RWPE2 (cell line): ENCODE measurements at regions not wholly inside any gene's neighbourhood (a gene's known extent, or its start where the extent isn't known, plus 50 kb on each side); places are given as distances from the start of the nearest gene placed in this dataset.

Source experiments
- ATAC-seq: fragments of 200-7000 bp; cut with Tn5 transposase; 3 replicates; pipeline ENCODE4 v1.9.1; 2021; ENCODE audit warnings: low read depth
- DNase-seq: peaks from one replicate; pipeline ENCODE4 v3.0.0-alpha.2; 2020; ENCODE audit warnings: low spot score
- H3K27ac ChIP-seq: fragments of 450-650 bp; 2 replicates; pipeline ENCODE4 v1.5.1; 2017; ENCODE audit warnings: mild to moderate bottlenecking; ENCODE audit not compliant: poor library complexity, severe bottlenecking
- H3K27me3 ChIP-seq: fragments of 250-450 bp; sonication (Bioruptor Pico); 2 replicates; pipeline ENCODE4 v1.5.1; 2021; ENCODE audit warnings: mild to moderate bottlenecking, moderate library complexity; ENCODE audit not compliant: insufficient read depth, poor library complexity, severe bottlenecking
- H3K36me3 ChIP-seq: fragments of 250-450 bp; sonication (Bioruptor Pico); 2 replicates; pipeline ENCODE4 v1.5.1; 2020; ENCODE audit warnings: low read depth, mild to moderate bottlenecking, moderate library complexity
- H3K4me1 ChIP-seq: fragments of 250-450 bp; sonication (Bioruptor Pico); 2 replicates; pipeline ENCODE4 v1.5.1; 2021; ENCODE audit warnings: mild to moderate bottlenecking, moderate library complexity; ENCODE audit not compliant: insufficient read depth, poor library complexity, severe bottlenecking
- H3K4me3 ChIP-seq: fragments of 250-450 bp; sonication (Bioruptor Pico); 2 replicates; pipeline ENCODE4 v1.5.1; 2021; ENCODE audit warnings: mild to moderate bottlenecking, moderate library complexity; ENCODE audit not compliant: severe bottlenecking
- H3K9me3 ChIP-seq: fragments of 250-450 bp; sonication (Bioruptor Pico); 2 replicates; pipeline ENCODE4 v1.5.1; 2021; ENCODE audit warnings: mild to moderate bottlenecking, moderate library complexity; ENCODE audit not compliant: severe bottlenecking
- TF ChIP-seq, protein P1 (sequence below): fragments of 450-650 bp; IDR thresholded peaks from one replicate; pipeline ENCODE4 v1.5.1; 2017; ENCODE audit warnings: mild to moderate bottlenecking, moderate library complexity; ENCODE audit not compliant: poor library complexity, severe bottlenecking

DNA sequence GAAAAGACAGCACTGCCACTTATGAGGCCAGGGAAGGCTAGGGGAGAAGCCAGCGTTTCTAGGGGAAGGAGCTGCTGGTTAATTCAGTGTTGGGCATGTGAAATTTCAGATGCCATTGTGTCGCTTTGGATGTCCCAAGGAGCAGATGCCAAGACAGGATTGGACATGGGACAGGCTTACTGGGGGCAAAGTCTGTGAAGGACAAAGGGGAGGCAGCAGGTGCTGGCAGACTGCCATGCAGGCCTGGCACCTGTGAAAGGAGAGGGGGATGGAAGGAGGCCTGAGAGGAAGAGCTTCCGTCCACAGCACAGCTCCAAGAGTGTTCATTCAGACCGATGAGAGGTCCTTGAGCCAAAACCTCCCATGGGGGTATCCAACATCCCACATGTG is 255.5 kb upstream of the RPL38 start:
- H3K9me3 ChIP-seq = no peaks in the 10 kb centered on the region
- TF ChIP-seq, protein P1, sequence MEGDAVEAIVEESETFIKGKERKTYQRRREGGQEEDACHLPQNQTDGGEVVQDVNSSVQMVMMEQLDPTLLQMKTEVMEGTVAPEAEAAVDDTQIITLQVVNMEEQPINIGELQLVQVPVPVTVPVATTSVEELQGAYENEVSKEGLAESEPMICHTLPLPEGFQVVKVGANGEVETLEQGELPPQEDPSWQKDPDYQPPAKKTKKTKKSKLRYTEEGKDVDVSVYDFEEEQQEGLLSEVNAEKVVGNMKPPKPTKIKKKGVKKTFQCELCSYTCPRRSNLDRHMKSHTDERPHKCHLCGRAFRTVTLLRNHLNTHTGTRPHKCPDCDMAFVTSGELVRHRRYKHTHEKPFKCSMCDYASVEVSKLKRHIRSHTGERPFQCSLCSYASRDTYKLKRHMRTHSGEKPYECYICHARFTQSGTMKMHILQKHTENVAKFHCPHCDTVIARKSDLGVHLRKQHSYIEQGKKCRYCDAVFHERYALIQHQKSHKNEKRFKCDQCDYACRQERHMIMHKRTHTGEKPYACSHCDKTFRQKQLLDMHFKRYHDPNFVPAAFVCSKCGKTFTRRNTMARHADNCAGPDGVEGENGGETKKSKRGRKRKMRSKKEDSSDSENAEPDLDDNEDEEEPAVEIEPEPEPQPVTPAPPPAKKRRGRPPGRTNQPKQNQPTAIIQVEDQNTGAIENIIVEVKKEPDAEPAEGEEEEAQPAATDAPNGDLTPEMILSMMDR = no peak
- H3K36me3 ChIP-seq = no peaks in the 10 kb centered on the region
- ATAC-seq (no peak), DNase-seq (no peak)
- H3K27ac ChIP-seq = no peak overlapping the region
- H3K27me3 ChIP-seq = peaks cover 17% of the 10 kb centered on the region
- no peak overlapping the region for H3K4me3 ChIP-seq
- H3K4me1 ChIP-seq = no peaks in the 10 kb centered on the region

DNA sequence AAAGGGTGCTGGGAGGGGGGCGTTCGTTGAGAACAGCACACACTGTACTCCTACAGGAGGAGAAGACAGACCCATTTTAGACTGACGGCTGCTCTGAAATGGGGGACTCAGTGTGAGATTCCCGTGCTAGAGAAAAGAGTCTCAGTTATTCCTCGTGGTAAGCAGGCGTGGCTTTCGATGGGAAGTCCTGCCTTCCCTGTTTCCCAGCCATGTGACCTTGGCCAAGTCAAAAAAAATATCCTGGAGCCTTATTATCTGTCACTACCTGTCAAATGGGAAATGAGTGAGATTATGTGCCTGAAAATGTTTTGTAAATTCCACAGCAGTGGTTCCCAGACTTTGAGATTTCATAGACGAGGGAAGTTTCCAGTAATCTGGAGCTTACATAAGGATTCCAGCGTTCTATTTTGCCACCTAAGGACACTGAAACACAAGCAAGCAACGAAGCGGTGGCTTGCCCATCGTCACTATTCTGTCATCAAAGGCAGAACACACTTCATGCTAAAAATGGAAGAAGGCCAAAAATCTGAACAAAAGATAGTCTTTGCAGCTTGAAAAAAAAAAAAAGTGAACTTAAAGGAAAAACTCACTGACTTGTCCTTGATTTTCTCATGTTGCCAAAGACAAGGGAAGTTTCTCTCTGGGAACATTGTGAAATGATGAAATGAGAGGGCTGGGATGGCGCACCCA is 253.4 kb upstream of the RPL38 start:
- ATAC-seq (no peak), DNase-seq (no peak)
- no peaks in the 10 kb centered on the region for H3K36me3 ChIP-seq
- no peak overlapping the region for H3K27ac ChIP-seq
- TF ChIP-seq, protein P1 = no peak
- H3K4me3 ChIP-seq = no peak overlapping the region
- H3K9me3 ChIP-seq = no peaks in the 10 kb centered on the region
- H3K27me3 ChIP-seq = peaks cover 26% of the 10 kb centered on the region
- no peaks in the 10 kb centered on the region for H3K4me1 ChIP-seq

DNA sequence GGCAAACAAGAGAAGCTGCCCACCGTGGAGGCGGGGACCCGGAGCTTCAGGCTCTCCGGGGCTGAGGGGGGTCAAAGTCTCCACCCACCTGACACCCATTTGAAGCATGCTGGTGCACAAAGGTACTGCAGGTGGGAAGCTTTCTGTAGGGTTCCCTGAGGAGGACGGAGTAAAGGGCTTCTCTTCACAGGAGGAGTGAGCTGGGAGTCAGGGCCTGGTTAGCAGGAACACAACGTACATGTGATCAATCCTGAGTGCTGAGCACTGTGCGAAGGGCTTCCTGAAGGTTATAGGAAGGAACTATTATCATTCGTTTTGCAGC is 252.9 kb upstream of the RPL38 start:
- H3K4me3 ChIP-seq = no peak overlapping the region
- TF ChIP-seq, protein P1 = no peak
- no peak for ATAC-seq
- no peaks in the 10 kb centered on the region for H3K9me3 ChIP-seq
- H3K4me1 ChIP-seq = no peaks in the 10 kb centered on the region
- no peak for DNase-seq
- peaks cover 26% of the 10 kb centered on the region for H3K27me3 ChIP-seq
- no peak overlapping the region for H3K27ac ChIP-seq
- no peaks in the 10 kb centered on the region for H3K36me3 ChIP-seq

DNA sequence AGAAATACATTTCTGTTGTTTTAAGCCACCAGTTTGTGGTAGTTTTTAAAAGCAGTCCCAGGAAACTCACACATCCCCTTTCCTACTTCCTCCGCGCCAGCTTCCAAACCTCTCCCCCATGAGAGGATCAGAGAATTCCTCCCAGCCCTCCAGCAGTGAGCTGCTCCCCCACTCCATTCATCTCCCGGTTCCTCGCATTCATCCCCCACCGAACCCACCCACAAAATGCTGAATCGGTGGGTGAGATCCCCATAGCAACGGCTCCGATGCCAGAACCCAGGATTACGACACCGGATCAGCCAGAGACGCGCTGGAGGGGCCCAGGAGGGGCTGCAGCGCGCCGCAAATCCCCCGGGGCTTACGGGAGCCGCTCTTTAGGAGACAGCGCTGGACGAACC is 251.4 kb upstream of the RPL38 start:
- peaks cover 26% of the 10 kb centered on the region for H3K27me3 ChIP-seq

More for the DNA sequence above, 251.4 kb upstream of the RPL38 start:
- Histone ChIP-seq H3K4me3 (no peak overlapping the region), H3K4me1 (no peaks in the 10 kb centered on the region), H3K9me3 (no peaks in the 10 kb centered on the region), H3K36me3 (no peaks in the 10 kb centered on the region), H3K27ac (no peak overlapping the region)
- DNase-seq (no peak), ATAC-seq (no peak)
- TF ChIP-seq, protein P1 = no peak
